Glomerular visceral epithelial cell (primary cell): ENCODE measurements at regions not wholly inside any gene's neighbourhood (a gene's known extent, or its start where the extent isn't known, plus 50 kb on each side); places are given as distances from the start of the nearest gene placed in this dataset.

Experiments
- DNase-seq: peaks from one replicate; pipeline ENCODE4 v3.0.0-alpha.2; 2016; ENCODE audit errors: extremely low spot score

DNA sequence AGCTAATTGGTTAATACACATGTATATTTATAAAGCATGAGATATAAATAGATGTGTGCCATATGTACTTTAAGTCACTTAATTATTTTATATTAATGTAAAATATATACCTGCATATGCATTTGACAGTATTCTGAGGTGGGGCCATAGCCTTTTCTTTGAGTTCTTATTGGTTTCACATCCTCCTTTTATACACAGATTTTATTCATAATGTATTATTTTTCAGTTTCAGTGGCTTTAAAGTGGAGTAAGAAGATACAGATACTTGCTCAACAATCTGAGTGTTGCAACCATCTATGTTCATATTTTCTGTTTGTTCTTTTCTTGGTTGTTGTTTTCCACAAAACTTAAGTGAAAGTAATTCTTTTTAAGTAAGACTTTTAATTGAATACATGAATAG is 436.5 kb downstream of the RND3 start:
- no peak for DNase-seq

GRCh38 chr2:150050036-150050435 is 437.4 kb downstream of the RND3 start:
- no peak for DNase-seq

- DNase-seq, result no peak
Measured at GRCh38 chr2:150047620-150048222, 439.7 kb downstream of the RND3 start.

GRCh38 chr2:150046810-150047209 is 440.7 kb downstream of the RND3 start:
- peak; percentile 4 for DNase-seq

DNA sequence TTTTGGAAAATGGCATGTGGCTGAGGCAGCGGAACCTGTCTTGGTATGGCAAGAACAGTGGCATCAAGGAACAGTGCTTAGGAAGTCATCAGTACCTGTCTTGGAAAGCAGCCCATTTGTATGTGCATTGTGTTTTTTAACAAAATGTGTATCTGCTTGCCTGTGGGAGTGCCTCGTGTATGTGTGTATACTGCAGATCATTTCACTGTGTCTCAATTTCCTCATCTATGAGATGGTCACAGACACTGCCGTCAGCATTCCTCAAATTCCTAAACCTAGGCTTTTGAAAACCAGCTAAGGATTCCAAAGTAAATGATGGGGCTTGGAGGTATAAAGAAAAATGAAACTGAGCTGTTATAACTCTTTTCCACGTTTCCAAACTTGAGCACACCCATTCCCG is 441.3 kb downstream of the RND3 start:
- peak; percentile 75 for DNase-seq

DNA sequence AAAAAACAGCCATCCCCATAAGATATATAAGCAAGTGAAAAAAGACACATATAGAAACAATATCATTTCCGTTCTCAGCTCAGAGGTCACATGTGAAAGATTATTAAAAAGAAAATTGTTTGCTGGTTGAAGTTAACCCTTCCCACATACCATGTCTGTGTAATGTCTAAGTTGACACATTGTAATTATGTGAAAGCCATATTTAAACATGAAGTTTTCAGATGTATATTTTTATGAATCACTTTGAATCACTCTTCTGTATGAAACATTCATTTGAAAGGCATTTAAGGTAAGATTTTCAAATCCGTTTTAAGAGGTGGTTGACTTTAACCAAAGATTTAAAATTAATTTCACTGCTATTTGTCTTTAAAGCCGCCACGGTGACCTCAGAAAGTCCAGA is 441.9 kb downstream of the RND3 start:
- DNase-seq, result no peak

GRCh38 chr2:150043172-150043500 is 444.3 kb downstream of the RND3 start:
- no peak for DNase-seq

GRCh38 chr2:150042500-150043171 is 444.8 kb downstream of the RND3 start:
- no peak for DNase-seq

GRCh38 chr2:150041722-150042425 is 445.6 kb downstream of the RND3 start:
- peak; percentile 13 for DNase-seq

GRCh38 chr2:150036622-150037021 is 449.0 kb upstream of the MMADHC start:
- no peak for DNase-seq

DNA sequence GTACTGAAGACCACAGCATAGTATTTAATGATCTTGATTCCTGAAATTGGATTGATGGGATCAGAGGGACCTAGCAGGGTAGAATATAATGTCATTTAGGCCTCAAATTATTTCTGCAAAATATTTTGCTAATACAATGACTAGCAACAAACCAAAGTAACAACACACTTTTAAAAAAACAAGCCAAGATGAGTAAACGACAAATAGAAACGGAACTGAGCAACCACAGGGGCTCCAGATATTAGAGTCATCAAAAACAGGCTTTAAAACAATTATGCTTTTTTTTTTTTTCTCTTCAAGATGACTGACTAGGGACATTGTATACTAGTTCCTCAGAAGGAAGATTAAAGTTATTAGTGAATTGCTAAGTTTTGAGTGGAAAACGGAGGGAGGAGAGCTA is 447.1 kb upstream of the MMADHC start:
- DNase-seq, result no peak

GRCh38 chr2:150030436-150031190 is 443.0 kb upstream of the MMADHC start:
- DNase-seq, result no peak

DNA sequence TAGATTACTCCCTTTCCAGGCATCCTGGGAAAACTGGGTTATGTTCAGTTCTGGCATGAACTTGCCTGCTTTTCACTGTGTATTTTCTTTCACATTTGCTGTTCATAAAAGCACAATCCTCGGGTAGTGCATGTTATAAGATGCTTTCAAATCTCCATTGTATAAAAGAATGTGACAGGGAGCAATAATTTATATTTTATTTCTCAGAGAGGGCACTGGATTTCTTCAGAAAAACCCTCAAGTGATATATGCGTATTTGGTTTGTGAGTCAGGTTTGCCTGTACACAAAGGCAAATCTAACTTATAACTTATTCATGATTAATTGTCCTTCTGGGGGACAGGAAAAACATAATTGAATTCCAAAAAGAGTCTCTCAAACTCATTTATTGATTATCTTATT is 440.7 kb upstream of the MMADHC start:
- DNase-seq, result no peak

DNA sequence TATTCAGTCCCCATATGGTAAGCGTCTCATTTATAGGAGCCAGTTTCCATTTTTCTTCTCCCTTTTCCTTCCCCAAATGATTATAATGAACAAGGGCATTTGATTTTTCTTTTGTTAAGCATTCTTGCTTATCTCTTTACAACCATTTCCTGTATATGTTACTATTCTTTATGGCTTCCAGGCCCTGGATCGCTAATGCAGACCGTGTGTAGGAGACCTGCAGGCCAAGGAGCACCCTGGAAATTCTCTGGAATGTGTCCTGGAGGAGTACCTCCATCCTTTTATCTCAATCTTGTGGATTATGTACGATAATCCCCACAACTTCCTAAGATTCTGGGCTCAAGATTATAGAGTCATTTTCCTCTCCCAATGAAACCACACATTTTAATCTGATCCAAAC is 439.6 kb upstream of the MMADHC start:
- DNase-seq, result no peak

- no peak for DNase-seq
Measured at GRCh38 chr2:150023663-150024062, 436.1 kb upstream of the MMADHC start.

DNA sequence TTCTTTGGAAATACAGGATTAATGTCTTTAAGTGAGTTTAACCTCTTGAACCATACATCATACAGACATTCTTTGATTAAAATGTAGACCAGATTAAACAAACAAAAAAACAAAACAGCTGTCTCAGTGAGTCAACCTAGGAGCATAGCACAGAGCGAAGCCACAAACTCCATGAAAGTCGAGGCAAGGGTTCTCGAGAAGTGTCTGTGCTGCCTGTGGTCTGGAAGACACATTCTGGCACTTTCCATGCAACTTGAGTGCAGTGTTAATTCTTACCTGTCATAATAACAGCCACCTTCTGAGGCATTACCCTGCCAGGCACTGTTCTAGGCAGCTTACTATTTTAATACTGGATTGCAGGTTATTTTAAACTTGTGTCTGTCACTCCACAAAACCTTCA is 435.5 kb upstream of the MMADHC start:
- no peak for DNase-seq

GRCh38 chr2:150020937-150021673 is 433.5 kb upstream of the MMADHC start:
- no peak for DNase-seq

GRCh38 chr2:150020221-150020620 is 432.6 kb upstream of the MMADHC start:
- no peak for DNase-seq

DNA sequence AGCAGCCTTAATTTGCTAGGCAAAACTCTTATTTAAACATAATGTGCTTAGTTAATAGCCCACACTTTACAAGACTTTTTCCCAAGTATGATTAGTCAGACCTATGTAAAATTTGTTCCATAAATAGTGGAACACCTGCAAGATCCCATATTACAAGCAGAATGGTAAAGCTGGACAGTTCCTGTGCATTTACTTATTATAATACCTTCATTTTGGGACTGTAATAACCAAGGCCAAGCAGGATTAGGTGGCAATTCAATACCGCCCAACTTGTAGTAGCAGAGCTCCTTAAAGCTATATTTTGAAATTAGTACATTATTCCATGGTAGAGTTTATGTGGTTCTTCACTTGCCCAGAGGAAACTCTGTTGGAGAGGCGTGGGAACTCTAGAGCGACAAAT is 431.5 kb upstream of the MMADHC start:
- no peak for DNase-seq

DNA sequence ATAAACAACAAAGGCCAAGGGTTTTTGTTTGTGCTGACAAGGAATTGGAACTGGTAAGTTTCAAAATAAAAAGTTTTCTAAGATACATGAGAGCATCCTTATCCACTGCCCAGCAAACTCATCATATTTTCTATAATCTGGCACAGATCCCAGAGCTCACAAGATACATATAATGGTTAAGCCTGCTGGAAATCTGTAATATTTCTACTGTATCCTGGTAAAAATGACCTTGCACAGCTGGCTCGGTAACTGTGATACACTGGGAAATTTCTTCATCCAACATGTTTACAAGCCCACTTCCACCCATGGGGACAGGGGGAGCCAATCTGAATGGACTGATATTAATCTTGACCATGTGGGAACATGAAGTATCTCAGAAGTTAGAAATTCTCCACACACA is 425.4 kb upstream of the MMADHC start:
- DNase-seq, result no peak

DNA sequence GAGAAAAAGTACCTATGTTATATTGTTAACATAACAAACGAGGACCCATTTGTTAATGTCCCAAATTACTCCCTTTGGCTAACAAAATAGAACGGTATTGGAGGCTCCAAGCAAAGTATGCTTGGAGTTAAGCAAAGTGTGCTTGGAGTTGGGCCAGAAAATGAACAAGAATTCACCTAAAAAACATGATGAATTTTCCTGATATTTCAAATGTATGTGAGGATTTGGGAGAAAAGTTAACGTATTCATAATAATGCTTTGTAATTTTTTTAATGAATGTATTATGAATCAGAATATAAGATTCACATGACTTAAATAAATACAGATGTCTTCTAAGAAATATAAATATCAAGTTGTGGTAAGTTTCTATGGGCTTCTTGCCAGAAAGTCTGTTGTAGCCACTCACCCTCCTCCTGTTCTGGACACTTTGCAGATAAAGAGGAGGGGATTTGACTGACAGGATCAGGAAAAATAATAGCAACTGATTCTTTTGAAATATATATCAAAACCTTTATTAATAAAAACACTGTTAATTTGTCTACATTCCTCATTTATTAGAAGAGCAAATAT is 423.7 kb upstream of the MMADHC start:
- no peak for DNase-seq

- DNase-seq, result no peak
Measured at GRCh38 chr2:150008901-150009300, 421.3 kb upstream of the MMADHC start.
